B cell (primary cell): ENCODE measurements at regions not wholly inside any gene's neighbourhood (a gene's known extent, or its start where the extent isn't known, plus 50 kb on each side); places are given as distances from the start of the nearest gene placed in this dataset.

ENCODE experiments used
- ATAC-seq: fragments of 200-7000 bp; cut with Tn5 transposase; one replicate; pipeline ENCODE4 v1.10.0; 2021; ENCODE audit warnings: low read depth, mild to moderate bottlenecking, moderate number of reproducible peaks, moderate library complexity
- CTCF ChIA-PET: fragments of 350-600 bp; sonication (Branson Sonifier 250); formaldehyde crosslinking; loops from one replicate; lab custom pipeline; 2021; ENCODE audit warnings: antibody characterized with exemption, inconsistent platforms; lab: Charles Lee
- POLR2A ChIA-PET: fragments of 350-600 bp; sonication (Branson Sonifier 250); formaldehyde crosslinking; loops from one replicate; lab custom pipeline; 2021; ENCODE audit warnings: antibody characterized with exemption; lab: Charles Lee
- DNase-seq: peaks from one replicate; pipeline ENCODE4 v3.0.0; 2013
- H2AFZ ChIP-seq: 2 replicates; pipeline ENCODE4 v1.6.1; 2012; ENCODE audit warnings: mild to moderate bottlenecking, low read depth, low read length; ENCODE audit not compliant: insufficient read depth, poor library complexity, severe bottlenecking
- H3K27ac ChIP-seq, 2 donors: 1 replicate in 1 of 2; 2 replicates in 1 of 2; pipeline ENCODE4 v1.5.1; 2012 to 2013; ENCODE audit warnings: low read length in 2 of 2, mild to moderate bottlenecking in 2 of 2, moderate library complexity in 1 of 2
- H3K27me3 ChIP-seq, 4 experiments: fragments of 200-600 bp in 1 of 4; sonication (generic) in 1 of 4; replicated peaks in 1 of 4; 1 replicate in 2 of 4; 2 replicates in 2 of 4; pipeline versions ENCODE4 v1.6.1 to v1.7.0; 2013 to 2016; ENCODE audit warnings: low read length in 3 of 4, mild to moderate bottlenecking in 2 of 4, mixed read lengths in 1 of 4, moderate library complexity in 1 of 4; ENCODE audit not compliant: insufficient read depth in 4 of 4, control insufficient read depth in 3 of 4; ENCODE audit errors: control extremely low read depth in 1 of 4
- H3K36me3 ChIP-seq, 2 experiments: replicated peaks in 1 of 2; 1 replicate in 1 of 2; 2 replicates in 1 of 2; pipeline versions ENCODE4 v1.6.1 to v1.7.1; 2013; ENCODE audit warnings: low read length in 1 of 2; ENCODE audit not compliant: insufficient read depth in 2 of 2, control insufficient read depth in 1 of 2; ENCODE audit errors: control extremely low read depth in 1 of 2, extremely low read depth in 1 of 2
- H3K4me1 ChIP-seq, 2 donors: fragments of 200-600 bp in 1 of 2; sonication (generic) in 1 of 2; 1 replicate in 1 of 2; 2 replicates in 1 of 2; pipeline versions ENCODE4 v1.5.1 to v1.6.1; 2013 to 2017; ENCODE audit warnings: low read length in 2 of 2; ENCODE audit not compliant: control insufficient read depth in 2 of 2, insufficient read depth in 2 of 2
- H3K4me2 ChIP-seq: replicated peaks from 2 replicates; pipeline ENCODE3; 2012; ENCODE audit warnings: mild to moderate bottlenecking, low read depth, low read length; ENCODE audit not compliant: poor library complexity, severe bottlenecking
- H3K4me3 ChIP-seq, 5 experiments: fragments of 200-600 bp in 1 of 5; sonication (generic) in 1 of 5; 1 replicate in 3 of 5; 2 replicates in 2 of 5; pipeline versions ENCODE4 v1.5.1 to v1.7.0; 2011 to 2016; ENCODE audit warnings: low read length in 4 of 5, mild to moderate bottlenecking in 4 of 5, low read depth in 2 of 5, control low read depth in 1 of 5, moderate library complexity in 1 of 5; ENCODE audit not compliant: insufficient read depth in 1 of 5; ENCODE audit errors: control extremely low read depth in 1 of 5, extremely low read depth in 1 of 5
- H3K79me2 ChIP-seq: fragments of 200-600 bp; sonication (generic); one replicate; pipeline ENCODE4 v1.6.0; 2016; ENCODE audit warnings: low read length; ENCODE audit not compliant: control insufficient read depth, insufficient read depth
- H3K9ac ChIP-seq: fragments of 200-600 bp; sonication (generic); 2 replicates; pipeline ENCODE4 v1.6.1; 2017; ENCODE audit warnings: mild to moderate bottlenecking, low read length, moderate library complexity
- H3K9me3 ChIP-seq, 3 donors: one replicate each; pipeline versions ENCODE4 v1.6.1 to v1.7.1; 2013; ENCODE audit warnings: low read length in 2 of 3; ENCODE audit not compliant: control insufficient read depth in 2 of 3, insufficient read depth in 1 of 3; ENCODE audit errors: control extremely low read depth in 1 of 3
- H4K20me1 ChIP-seq: 2 replicates; pipeline ENCODE4 v1.6.0; 2012; ENCODE audit warnings: mild to moderate bottlenecking, low read length; ENCODE audit not compliant: insufficient read depth, control insufficient read depth, poor library complexity, severe bottlenecking
- H3K27ac Mint-ChIP-seq: one replicate; pipeline ENCODE4 v1.8.0; 2021; ENCODE audit warnings: mixed read lengths
- H3K27me3 Mint-ChIP-seq: one replicate; pipeline ENCODE4 v1.8.0; 2021; ENCODE audit warnings: mixed read lengths
- H3K4me1 Mint-ChIP-seq: one replicate; pipeline ENCODE4 v1.8.0; 2021; ENCODE audit warnings: mixed read lengths
- H3K4me3 Mint-ChIP-seq: one replicate; pipeline ENCODE4 v1.8.0; 2021; ENCODE audit warnings: mixed read lengths
- H3K9me3 Mint-ChIP-seq: one replicate; pipeline ENCODE4 v1.8.0; 2022; ENCODE audit warnings: mixed read lengths; ENCODE audit not compliant: insufficient read depth
- CTCF ChIP-seq: fragments of 200-600 bp; IDR thresholded peaks from one replicate; pipeline ENCODE4 v1.8.0; 2022; ENCODE audit warnings: antibody characterized with exemption, mild to moderate bottlenecking
- EZH2 ChIP-seq: IDR thresholded peaks from 2 replicates; pipeline ENCODE4 v1.6.1; 2012; ENCODE audit warnings: borderline replicate concordance, low read depth, mild to moderate bottlenecking, moderate library complexity, low read length; ENCODE audit not compliant: insufficient read depth, poor library complexity, severe bottlenecking
- WGBS: methylation state at CpG from one replicate; pipeline ENCODE4 v1.1.5; 2013; ENCODE audit warnings: missing lambda C conversion rate; ENCODE audit not compliant: insufficient coverage; 5-methylcytosine and 5-hydroxymethylcytosine counted together
- intact Hi-C: fragments of 100-400 bp; cut with micrococcal nuclease; formaldehyde crosslinking; loops from one replicate; pipeline ENCODE4 v1.10.0; 2022

DNA sequence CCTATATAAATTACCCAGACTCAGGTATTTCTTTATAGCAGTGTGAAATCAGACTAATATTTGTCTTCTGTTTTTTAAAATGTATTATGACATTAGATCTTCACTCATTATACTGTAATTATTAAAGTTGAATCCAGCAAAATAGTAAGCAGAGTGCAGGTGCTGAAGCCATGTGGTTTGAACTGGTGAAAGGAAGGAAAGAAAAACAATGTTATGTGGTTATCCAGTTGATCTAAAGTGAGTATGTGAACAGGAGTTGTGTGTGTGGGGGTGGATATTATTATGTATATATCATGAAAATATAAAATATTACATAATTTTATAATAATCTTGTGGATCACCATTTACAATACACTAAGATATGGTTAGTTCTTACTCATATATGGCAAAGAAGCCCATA, 593.7 kb downstream of the SEMA5A start:
- TF ChIP-seq CTCF: no peak
- no peak for TF ChIP-seq EZH2
- no peak overlapping the region for H3K9ac ChIP-seq
- H3K36me3 ChIP-seq: no peaks in the 10 kb centered on the region
- no peak overlapping the region for H3K4me3 ChIP-seq
- ChIA-PET POLR2A (no interaction called here), CTCF (no interaction called here)
- no peak overlapping the region for H2AFZ ChIP-seq
- no peaks in the 10 kb centered on the region for H3K27me3 Mint-ChIP-seq
- no peaks in the 10 kb centered on the region for H3K27me3 ChIP-seq
- ATAC-seq: no peak
- peaks cover 5% of the 10 kb centered on the region for H3K4me1 Mint-ChIP-seq
- H3K4me3 Mint-ChIP-seq: no peak overlapping the region
- H3K4me1 ChIP-seq: no peaks in the 10 kb centered on the region
- peaks cover 0 to 2% (median 0%) of the 10 kb centered on the region in 3 donors for H3K9me3 ChIP-seq
- no peaks in the 10 kb centered on the region for H3K79me2 ChIP-seq
- H3K27ac Mint-ChIP-seq: no peak overlapping the region
- no peak overlapping the region for H3K4me2 ChIP-seq
- no peak for DNase-seq
- H4K20me1 ChIP-seq: no peaks in the 10 kb centered on the region
- intact Hi-C loops: no loop called here
- H3K9me3 Mint-ChIP-seq: peaks cover 3% of the 10 kb centered on the region
- H3K27ac ChIP-seq: no peak overlapping the region

GRCh38 chr5:8953016-8953415, 592.9 kb downstream of the SEMA5A start:
- intact Hi-C loops: no loop called here
- Histone ChIP-seq H4K20me1 (no peaks in the 10 kb centered on the region), H3K79me2 (no peaks in the 10 kb centered on the region), H3K36me3 (no peaks in the 10 kb centered on the region), H3K9ac (no peak overlapping the region), H3K9me3 (no peaks in the 10 kb centered on the region), H2AFZ (no peak overlapping the region), H3K4me1 (no peaks in the 10 kb centered on the region), H3K4me3 (no peak overlapping the region), H3K4me2 (no peak overlapping the region), H3K27ac (no peak overlapping the region), H3K27me3 (no peaks in the 10 kb centered on the region)
- POLR2A ChIA-PET: no interaction called here
- peaks cover 4% of the 10 kb centered on the region for H3K9me3 Mint-ChIP-seq
- H3K27ac Mint-ChIP-seq: no peak overlapping the region
- no peak overlapping the region for H3K4me3 Mint-ChIP-seq
- ATAC-seq (no peak), DNase-seq (no peak)
- TF ChIP-seq CTCF: no peak
- no peak for TF ChIP-seq EZH2
- H3K27me3 Mint-ChIP-seq: no peaks in the 10 kb centered on the region
- CTCF ChIA-PET: no interaction called here
- H3K4me1 Mint-ChIP-seq: peaks cover 5% of the 10 kb centered on the region
- WGBS: 0% methylated on average over 1 of the region's 1 CpG
